Neural progenitor cell (in vitro differentiated cells): ENCODE measurements at regions not wholly inside any gene's neighbourhood (a gene's known extent, or its start where the extent isn't known, plus 50 kb on each side); places are given as distances from the start of the nearest gene placed in this dataset.

Experiments
- DNase-seq: peaks from one replicate; pipeline ENCODE4 v3.0.0-alpha.2; 2016; ENCODE audit warnings: low spot score
- H2AFZ ChIP-seq: fragments of 200-600 bp; sonication (generic); replicated peaks from 2 replicates; pipeline ENCODE4 v1.6.1; 2016; ENCODE audit warnings: antibody characterized with exemption
- H3F3A ChIP-seq: fragments of 200-600 bp; sonication (generic); 2 replicates; pipeline ENCODE4 v1.6.1; 2016; ENCODE audit warnings: antibody characterized with exemption, low read depth
- H3K27ac ChIP-seq: fragments of 200-600 bp; sonication (generic); 2 replicates; pipeline ENCODE4 v1.5.1; 2016; ENCODE audit warnings: mild to moderate bottlenecking
- H3K27me3 ChIP-seq: fragments of 200-600 bp; sonication (generic); 2 replicates; pipeline ENCODE4 v1.6.1; 2016; ENCODE audit warnings: mild to moderate bottlenecking, moderate library complexity
- H3K36me3 ChIP-seq: fragments of 200-600 bp; sonication (generic); 2 replicates; pipeline ENCODE4 v1.5.1; 2016
- H3K4me1 ChIP-seq: fragments of 200-600 bp; sonication (generic); 2 replicates; pipeline ENCODE4 v1.6.1; 2016; ENCODE audit warnings: mixed run types
- H3K4me2 ChIP-seq: fragments of 200-600 bp; sonication (generic); 2 replicates; pipeline ENCODE4 v1.6.1; 2016
- H3K4me3 ChIP-seq: fragments of 200-600 bp; sonication (generic); 2 replicates; pipeline ENCODE4 v1.5.1; 2016
- H3K79me2 ChIP-seq: fragments of 200-600 bp; sonication (generic); 2 replicates; pipeline ENCODE4 v1.6.1; 2016; ENCODE audit warnings: low read depth
- H3K9ac ChIP-seq: fragments of 200-600 bp; sonication (generic); 2 replicates; pipeline ENCODE4 v1.6.1; 2016
- H3K9me3 ChIP-seq: fragments of 200-600 bp; sonication (generic); 2 replicates; pipeline ENCODE4 v1.5.1; 2016; ENCODE audit warnings: low read depth
- H4K20me1 ChIP-seq: fragments of 200-600 bp; sonication (generic); 2 replicates; pipeline ENCODE4 v1.6.1; 2016; ENCODE audit warnings: low read depth
- H3K27ac Mint-ChIP-seq: 3 replicates; pipeline ENCODE4 v1.8.0; 2021; ENCODE audit warnings: mixed read lengths
- H3K27me3 Mint-ChIP-seq: 2 replicates; pipeline ENCODE4 v1.8.0; 2022; ENCODE audit warnings: low read depth, mild to moderate bottlenecking, inconsistent platforms, moderate library complexity, mixed read lengths; ENCODE audit not compliant: insufficient read depth
- H3K36me3 Mint-ChIP-seq: 3 replicates; pipeline ENCODE4 v1.8.0; 2021; ENCODE audit warnings: mixed read lengths
- H3K4me1 Mint-ChIP-seq: 3 replicates; pipeline ENCODE4 v1.8.0; 2021; ENCODE audit warnings: mixed read lengths
- H3K4me3 Mint-ChIP-seq: 3 replicates; pipeline ENCODE4 v1.8.0; 2021; ENCODE audit warnings: mild to moderate bottlenecking, moderate library complexity, mixed read lengths
- H3K9me3 Mint-ChIP-seq: 3 replicates; pipeline ENCODE4 v1.8.0; 2020; ENCODE audit warnings: mixed read lengths
- CTCF ChIP-seq: fragments of 200-600 bp; sonication (generic); IDR thresholded peaks from 2 replicates; pipeline ENCODE4 v1.5.1; 2017; ENCODE audit warnings: antibody characterized with exemption, mild to moderate bottlenecking
- EZH2 ChIP-seq: fragments of 200-600 bp; sonication (generic); IDR thresholded peaks from 2 replicates; pipeline ENCODE4 v1.6.1; 2017; ENCODE audit warnings: antibody characterized with exemption, mild to moderate bottlenecking, moderate library complexity
- EZH2phosphoT487 ChIP-seq: fragments of 200-600 bp; sonication (generic); IDR thresholded peaks from 2 replicates; pipeline ENCODE4 v1.6.1; 2017; ENCODE audit warnings: antibody characterized with exemption

- Mint-ChIP-seq H3K9me3 (peaks cover 8% of the 10 kb centered on the region), H3K36me3 (no peaks in the 10 kb centered on the region), H3K4me1 (peaks cover 16% of the 10 kb centered on the region), H3K27ac (no peak overlapping the region), H3K27me3 (no peaks in the 10 kb centered on the region), H3K4me3 (no peak overlapping the region)
- H3K27ac ChIP-seq = no peak overlapping the region
- no peaks in the 10 kb centered on the region for H3K4me1 ChIP-seq
- no peaks in the 10 kb centered on the region for H4K20me1 ChIP-seq
- no peaks in the 10 kb centered on the region for H3K79me2 ChIP-seq
- no peak overlapping the region for H3K4me2 ChIP-seq
- no peak overlapping the region for H3K9ac ChIP-seq
- H2AFZ ChIP-seq = no peak overlapping the region
- H3F3A ChIP-seq = no peaks in the 10 kb centered on the region
- TF ChIP-seq EZH2phosphoT487 (no peak), EZH2 (no peak), CTCF (no peak)
- H3K4me3 ChIP-seq = no peak overlapping the region
- no peak for DNase-seq
- H3K27me3 ChIP-seq = no peaks in the 10 kb centered on the region
- H3K9me3 ChIP-seq = no peaks in the 10 kb centered on the region
- H3K36me3 ChIP-seq = no peaks in the 10 kb centered on the region
These were observed 107.7 kb upstream of the CDC42EP3 start for GRCh38 chr2:37779139-37779538.

GRCh38 chr2:37779611-37780386 is 108.4 kb upstream of the CDC42EP3 start:
- Histone ChIP-seq H3K27me3 (no peaks in the 10 kb centered on the region), H3K9me3 (no peaks in the 10 kb centered on the region), H3K4me1 (no peaks in the 10 kb centered on the region), H3K9ac (no peak overlapping the region), H3K27ac (no peak overlapping the region), H3K4me3 (no peak overlapping the region), H3K36me3 (no peaks in the 10 kb centered on the region), H2AFZ (peak overlapping the region; percentile 51), H3K4me2 (no peak overlapping the region), H4K20me1 (no peaks in the 10 kb centered on the region), H3K79me2 (no peaks in the 10 kb centered on the region), H3F3A (no peaks in the 10 kb centered on the region)
- Mint-ChIP-seq H3K4me3 (no peak overlapping the region), H3K9me3 (peaks cover 8% of the 10 kb centered on the region), H3K4me1 (peaks cover 15% of the 10 kb centered on the region), H3K36me3 (no peaks in the 10 kb centered on the region), H3K27ac (no peak overlapping the region), H3K27me3 (no peaks in the 10 kb centered on the region)
- TF ChIP-seq EZH2 (no peak), CTCF (no peak), EZH2phosphoT487 (no peak)
- DNase-seq = no peak

- Histone ChIP-seq H3F3A (no peaks in the 10 kb centered on the region), H3K9ac (no peak overlapping the region), H3K4me2 (no peak overlapping the region), H3K4me3 (no peak overlapping the region), H2AFZ (peak overlapping the region; percentile 51), H3K36me3 (no peaks in the 10 kb centered on the region), H3K9me3 (no peaks in the 10 kb centered on the region), H4K20me1 (no peaks in the 10 kb centered on the region), H3K27ac (no peak overlapping the region), H3K27me3 (no peaks in the 10 kb centered on the region), H3K4me1 (no peaks in the 10 kb centered on the region), H3K79me2 (no peaks in the 10 kb centered on the region)
- H3K27me3 Mint-ChIP-seq = no peaks in the 10 kb centered on the region
- no peak overlapping the region for H3K4me3 Mint-ChIP-seq
- no peak for TF ChIP-seq CTCF
- TF ChIP-seq EZH2 = no peak
- TF ChIP-seq EZH2phosphoT487 = no peak
- no peaks in the 10 kb centered on the region for H3K36me3 Mint-ChIP-seq
- H3K27ac Mint-ChIP-seq = no peak overlapping the region
- peaks cover 5% of the 10 kb centered on the region for H3K9me3 Mint-ChIP-seq
- DNase-seq = no peak
- H3K4me1 Mint-ChIP-seq = peaks cover 13% of the 10 kb centered on the region
These were observed 108.9 kb upstream of the CDC42EP3 start for GRCh38 chr2:37780387-37780676.
